LNCAP (cell line): ENCODE measurements at regions not wholly inside any gene's neighbourhood (a gene's known extent, or its start where the extent isn't known, plus 50 kb on each side); places are given as distances from the start of the nearest gene placed in this dataset.

Experiments used
- CTCF ChIP-seq: fragments of 450-650 bp; IDR thresholded peaks from 2 replicates; pipeline ENCODE4 v1.5.1; 2017; ENCODE audit warnings: mild to moderate bottlenecking

- TF ChIP-seq CTCF, result no peak
These were observed 414.6 kb upstream of the PDE3A start for GRCh38 chr12:19953734-19954133.

GRCh38 chr12:19954163-19954562 lies 414.2 kb upstream of the PDE3A start:
- TF ChIP-seq CTCF, result no peak

GRCh38 chr12:19957308-19958125 lies 410.8 kb upstream of the PDE3A start:
- TF ChIP-seq CTCF, result no peak

- no peak for TF ChIP-seq CTCF
These were observed 409.9 kb upstream of the PDE3A start for GRCh38 chr12:19958389-19958788.

GRCh38 chr12:19959353-19959752 lies 409.0 kb upstream of the PDE3A start:
- TF ChIP-seq CTCF, result no peak

GRCh38 chr12:19960527-19960926 lies 407.8 kb upstream of the PDE3A start:
- no peak for TF ChIP-seq CTCF

- no peak for TF ChIP-seq CTCF
These were observed 406.1 kb upstream of the PDE3A start for GRCh38 chr12:19962192-19962591.

- no peak for TF ChIP-seq CTCF
These were observed 404.4 kb upstream of the PDE3A start for GRCh38 chr12:19963972-19964371.
